Stimulated activated memory B cell treated with anti-CD40 and anti-IgM and Interleukin-4, amounts not matched to agents 10 μg/mL and 1 μg/mL and 100 μg/mL, for 72 hours (primary cell): ENCODE measurements at regions not wholly inside any gene's neighbourhood (a gene's known extent, or its start where the extent isn't known, plus 50 kb on each side); places are given as distances from the start of the nearest gene placed in this dataset.
"Not testable (repeated sequence)": the region's sequence is repeated elsewhere in the genome, so short reads cannot be mapped to it uniquely, and the experiment has no call there.

Experiments
- ATAC-seq: fragments of 150-1000 bp; cut with Tn5 transposase; 2 replicates; pipeline ENCODE4 v1.10.0; 2021
- H3K27ac Mint-ChIP-seq: one replicate; pipeline ENCODE4 v1.8.0; 2022; ENCODE audit warnings: mild to moderate bottlenecking, mixed read lengths
- H3K27me3 Mint-ChIP-seq: one replicate; pipeline ENCODE4 v1.8.0; 2022; ENCODE audit warnings: mixed read lengths
- H3K36me3 Mint-ChIP-seq: one replicate; pipeline ENCODE4 v1.8.0; 2022; ENCODE audit warnings: mixed read lengths
- H3K4me1 Mint-ChIP-seq: one replicate; pipeline ENCODE4 v1.8.0; 2022; ENCODE audit warnings: mixed read lengths
- H3K4me3 Mint-ChIP-seq: one replicate; pipeline ENCODE4 v1.8.0; 2022; ENCODE audit warnings: mild to moderate bottlenecking, moderate library complexity, mixed read lengths
- H3K9me3 Mint-ChIP-seq: one replicate; pipeline ENCODE4 v1.8.0; 2022; ENCODE audit warnings: mixed read lengths

- no peak overlapping the region for H3K4me3 Mint-ChIP-seq
- no peaks in the 10 kb centered on the region for H3K36me3 Mint-ChIP-seq
- no peaks in the 10 kb centered on the region for H3K4me1 Mint-ChIP-seq
- H3K9me3 Mint-ChIP-seq: peaks cover 3% of the 10 kb centered on the region
- H3K27me3 Mint-ChIP-seq: no peaks in the 10 kb centered on the region
- peak; percentile 48 for ATAC-seq
- H3K27ac Mint-ChIP-seq: no peak overlapping the region
Measured at GRCh38 chr3:21995079-21995607, 244.1 kb upstream of the ZNF385D start.

DNA sequence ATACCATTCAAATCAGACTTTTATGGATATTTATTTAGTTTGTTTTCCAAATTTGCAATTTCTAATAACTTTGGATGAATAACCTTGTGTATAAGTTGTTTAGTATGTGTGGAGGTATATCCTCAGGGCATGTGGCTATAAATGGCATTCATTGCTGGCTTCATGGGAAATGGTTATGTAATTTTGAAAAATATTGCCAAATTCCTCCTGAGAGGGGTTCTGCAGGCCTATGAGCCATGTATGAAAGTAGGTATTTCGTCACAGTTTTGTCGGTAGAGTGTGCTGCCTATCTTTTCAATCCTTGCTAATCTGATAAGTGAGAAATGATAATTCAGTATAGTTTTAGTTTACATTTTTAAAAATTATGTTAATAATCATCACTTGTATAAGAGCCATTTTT, 256.4 kb upstream of the ZNF385D start:
- no peak for ATAC-seq
- Mint-ChIP-seq H3K36me3 (no peaks in the 10 kb centered on the region), H3K27ac (no peak overlapping the region), H3K9me3 (peaks cover 5% of the 10 kb centered on the region), H3K4me1 (no peaks in the 10 kb centered on the region), H3K27me3 (no peaks in the 10 kb centered on the region), H3K4me3 (no peak overlapping the region)

DNA sequence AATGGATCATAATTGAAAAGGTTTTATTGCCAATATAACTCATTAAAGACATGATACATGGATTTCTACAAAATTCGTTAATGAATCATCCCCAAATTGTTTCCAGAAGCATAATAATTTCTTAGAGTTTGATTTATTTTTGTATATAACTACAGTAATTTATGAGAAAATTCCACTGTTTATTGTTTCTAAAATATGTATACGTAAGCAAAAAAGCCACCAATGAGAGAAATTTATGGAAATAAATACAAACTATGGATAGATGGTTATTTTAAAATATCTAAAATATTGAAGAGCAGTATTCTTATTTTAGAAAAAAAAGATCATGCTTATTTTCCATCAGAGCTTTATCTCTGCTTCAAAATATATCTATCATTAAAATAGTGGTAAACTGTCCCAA, 260.0 kb upstream of the ZNF385D start:
- Mint-ChIP-seq H3K4me1 (no peaks in the 10 kb centered on the region), H3K36me3 (no peaks in the 10 kb centered on the region), H3K4me3 (no peak overlapping the region), H3K9me3 (peaks cover 5% of the 10 kb centered on the region), H3K27ac (no peak overlapping the region), H3K27me3 (no peaks in the 10 kb centered on the region)
- ATAC-seq: no peak

DNA sequence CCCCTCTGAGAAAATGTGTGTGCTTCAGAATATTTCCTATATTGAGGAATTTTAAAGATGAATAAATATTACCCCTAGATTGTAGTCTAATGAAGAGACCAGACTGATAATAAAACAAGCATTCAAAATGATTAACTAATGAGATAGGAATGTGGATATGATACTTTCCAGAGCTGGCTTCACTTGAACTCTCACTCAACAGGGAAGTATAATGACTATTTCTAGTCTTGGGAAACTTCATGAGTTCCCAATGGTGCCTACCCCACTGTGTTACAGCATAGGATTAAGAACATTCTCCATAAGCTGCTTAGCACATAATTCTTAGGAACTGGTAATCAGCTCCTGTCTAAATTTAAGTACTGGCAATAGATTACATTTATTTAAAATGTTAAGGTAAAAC, 261.5 kb upstream of the ZNF385D start:
- Mint-ChIP-seq H3K4me1 (no peaks in the 10 kb centered on the region), H3K9me3 (peaks cover 5% of the 10 kb centered on the region), H3K4me3 (no peak overlapping the region), H3K27me3 (no peaks in the 10 kb centered on the region), H3K36me3 (no peaks in the 10 kb centered on the region), H3K27ac (no peak overlapping the region)
- no peak for ATAC-seq

DNA sequence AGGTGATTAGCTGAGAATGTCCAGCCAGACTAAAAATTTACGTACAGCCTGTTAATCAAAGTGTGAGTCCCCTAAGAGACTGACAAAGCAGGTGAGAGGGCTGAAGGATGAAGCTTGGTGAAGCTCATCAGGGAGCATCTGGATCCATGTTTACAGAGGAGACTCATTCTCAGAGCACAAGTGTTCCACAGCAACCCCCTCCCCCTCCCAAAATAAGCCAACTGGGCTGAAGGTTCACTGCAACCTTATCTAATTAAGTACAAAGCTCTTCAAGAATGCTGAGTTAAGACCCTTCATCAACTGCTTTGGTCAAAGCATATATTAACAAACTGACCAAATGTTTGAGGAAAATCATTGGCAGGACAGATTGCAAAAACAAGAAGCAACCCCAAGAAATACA, 262.6 kb upstream of the ZNF385D start:
- H3K27ac Mint-ChIP-seq: no peak overlapping the region
- no peak for ATAC-seq
- no peak overlapping the region for H3K4me3 Mint-ChIP-seq
- H3K36me3 Mint-ChIP-seq: no peaks in the 10 kb centered on the region
- no peaks in the 10 kb centered on the region for H3K4me1 Mint-ChIP-seq
- H3K27me3 Mint-ChIP-seq: no peaks in the 10 kb centered on the region
- H3K9me3 Mint-ChIP-seq: peaks cover 2% of the 10 kb centered on the region

- Mint-ChIP-seq H3K4me3 (no peak overlapping the region), H3K36me3 (no peaks in the 10 kb centered on the region), H3K9me3 (peaks cover 4% of the 10 kb centered on the region), H3K4me1 (no peaks in the 10 kb centered on the region), H3K27ac (no peak overlapping the region), H3K27me3 (no peaks in the 10 kb centered on the region)
- peak; percentile 45 for ATAC-seq
Measured at GRCh38 chr3:22016197-22016596, 265.2 kb upstream of the ZNF385D start.

DNA sequence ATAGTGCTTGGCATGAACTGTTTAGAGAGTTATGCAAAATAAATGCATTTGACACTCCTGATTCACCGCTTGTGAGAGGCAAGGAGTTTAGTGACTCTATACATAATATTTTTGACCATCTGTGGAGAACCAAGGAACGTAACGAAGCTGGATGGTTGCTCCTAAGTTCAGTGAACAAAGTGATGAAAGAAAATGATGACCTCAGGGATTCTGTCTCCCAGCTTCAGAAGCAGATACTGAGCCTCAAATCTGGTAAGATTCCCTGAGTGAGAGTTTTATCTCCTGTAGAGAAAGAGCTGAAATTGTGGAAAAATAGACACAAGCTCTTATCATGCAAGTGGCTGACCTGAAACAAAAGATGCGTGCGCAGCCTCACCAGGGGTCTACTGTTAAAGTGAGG, 273.6 kb upstream of the ZNF385D start:
- not testable (repeated sequence) for H3K36me3 Mint-ChIP-seq, H3K4me3 Mint-ChIP-seq, H3K27me3 Mint-ChIP-seq, H3K4me1 Mint-ChIP-seq, ATAC-seq, H3K27ac Mint-ChIP-seq, H3K9me3 Mint-ChIP-seq

GRCh38 chr3:22029480-22029879, 278.5 kb upstream of the ZNF385D start:
- Mint-ChIP-seq H3K9me3 (peaks cover 3% of the 10 kb centered on the region), H3K4me1 (no peaks in the 10 kb centered on the region), H3K27me3 (no peaks in the 10 kb centered on the region), H3K4me3 (no peak overlapping the region), H3K27ac (no peak overlapping the region), H3K36me3 (no peaks in the 10 kb centered on the region)
- no peak for ATAC-seq

DNA sequence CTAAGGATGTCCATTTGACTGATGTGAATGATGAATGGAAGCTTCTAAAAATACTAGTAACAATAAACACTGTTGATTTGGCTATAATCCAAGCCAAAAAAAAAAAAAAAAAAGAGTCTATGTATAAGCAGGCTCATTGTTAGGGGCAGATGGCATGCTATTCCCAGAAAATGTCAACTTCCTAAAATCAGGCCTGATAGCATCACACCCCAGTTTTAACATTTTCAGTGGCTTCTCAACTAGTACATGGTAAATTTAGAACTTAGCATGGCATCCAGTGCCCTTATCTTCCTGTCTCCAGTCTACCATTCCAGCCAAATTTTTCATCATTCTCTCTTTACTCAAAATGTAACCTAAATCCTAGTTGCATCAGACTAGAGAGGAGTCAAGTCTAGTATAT, 288.2 kb upstream of the ZNF385D start:
- no peaks in the 10 kb centered on the region for H3K36me3 Mint-ChIP-seq
- H3K9me3 Mint-ChIP-seq: peaks cover 2% of the 10 kb centered on the region
- no peaks in the 10 kb centered on the region for H3K27me3 Mint-ChIP-seq
- H3K27ac Mint-ChIP-seq: no peak overlapping the region
- no peak for ATAC-seq
- no peaks in the 10 kb centered on the region for H3K4me1 Mint-ChIP-seq
- no peak overlapping the region for H3K4me3 Mint-ChIP-seq

DNA sequence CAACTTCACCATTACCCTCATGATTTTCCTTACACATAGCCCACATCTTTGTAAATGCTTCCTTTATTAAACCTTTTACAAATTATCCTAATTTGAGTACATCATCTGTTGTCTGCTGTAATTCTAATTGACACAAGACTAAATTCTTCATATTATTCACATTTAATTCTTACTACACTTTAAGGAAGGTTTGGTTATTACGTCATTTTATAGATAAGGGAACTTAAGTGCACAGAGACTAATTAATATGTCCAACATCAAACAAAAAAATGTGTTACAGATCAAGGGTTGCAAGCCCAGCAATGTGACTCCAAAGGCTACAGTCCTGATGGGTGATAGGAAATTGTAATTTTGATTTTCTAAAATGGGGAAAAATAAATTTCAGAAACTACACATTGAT, 289.1 kb upstream of the ZNF385D start:
- ATAC-seq: no peak
- Mint-ChIP-seq H3K4me3 (no peak overlapping the region), H3K9me3 (peaks cover 2% of the 10 kb centered on the region), H3K27ac (no peak overlapping the region), H3K4me1 (no peaks in the 10 kb centered on the region), H3K27me3 (no peaks in the 10 kb centered on the region), H3K36me3 (no peaks in the 10 kb centered on the region)

DNA sequence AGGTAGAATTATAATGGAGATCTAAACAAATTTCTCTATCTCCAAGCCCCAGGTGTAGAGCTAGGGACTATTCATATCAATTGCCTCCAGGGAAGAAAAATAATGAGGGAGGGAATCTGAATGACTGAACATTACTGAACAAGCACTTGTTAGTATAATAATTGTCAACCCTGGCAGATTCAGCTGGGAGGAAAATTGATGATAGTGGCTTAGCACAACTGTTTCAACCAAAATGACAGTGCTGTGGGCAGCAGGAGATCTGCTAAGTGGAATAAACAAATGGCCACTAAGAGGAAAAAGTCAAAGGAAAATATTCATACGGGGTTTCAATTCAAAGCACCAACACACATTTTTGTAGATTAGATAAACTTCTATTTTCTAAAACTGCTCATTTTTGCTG, 294.9 kb upstream of the ZNF385D start:
- Mint-ChIP-seq H3K36me3 (no peaks in the 10 kb centered on the region), H3K4me3 (no peak overlapping the region), H3K4me1 (no peaks in the 10 kb centered on the region), H3K27ac (no peak overlapping the region), H3K27me3 (no peaks in the 10 kb centered on the region), H3K9me3 (peaks cover 2% of the 10 kb centered on the region)
- no peak for ATAC-seq

DNA sequence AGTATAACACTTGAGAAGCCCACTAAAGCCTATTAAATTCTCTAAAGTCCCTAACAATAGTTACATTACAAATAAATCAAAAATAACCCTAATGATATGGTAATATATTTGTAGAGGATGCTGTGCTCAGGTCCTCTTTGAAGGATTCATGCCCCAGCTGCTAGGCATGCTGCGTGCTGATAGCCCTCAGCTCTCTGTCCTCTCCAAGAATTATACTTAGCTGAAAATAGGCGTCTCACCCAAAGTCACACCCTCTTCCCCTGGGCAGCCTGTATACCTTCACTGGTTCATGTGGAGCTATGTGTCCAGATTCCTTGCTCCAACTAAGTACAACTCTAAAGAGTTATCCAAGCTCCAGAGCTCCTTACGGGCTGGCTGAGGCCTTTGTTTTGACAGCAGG, 312.5 kb upstream of the ZNF385D start:
- Mint-ChIP-seq H3K36me3 (no peaks in the 10 kb centered on the region), H3K27ac (no peak overlapping the region), H3K4me3 (no peak overlapping the region), H3K4me1 (no peaks in the 10 kb centered on the region), H3K27me3 (no peaks in the 10 kb centered on the region), H3K9me3 (peaks cover 3% of the 10 kb centered on the region)
- no peak for ATAC-seq

DNA sequence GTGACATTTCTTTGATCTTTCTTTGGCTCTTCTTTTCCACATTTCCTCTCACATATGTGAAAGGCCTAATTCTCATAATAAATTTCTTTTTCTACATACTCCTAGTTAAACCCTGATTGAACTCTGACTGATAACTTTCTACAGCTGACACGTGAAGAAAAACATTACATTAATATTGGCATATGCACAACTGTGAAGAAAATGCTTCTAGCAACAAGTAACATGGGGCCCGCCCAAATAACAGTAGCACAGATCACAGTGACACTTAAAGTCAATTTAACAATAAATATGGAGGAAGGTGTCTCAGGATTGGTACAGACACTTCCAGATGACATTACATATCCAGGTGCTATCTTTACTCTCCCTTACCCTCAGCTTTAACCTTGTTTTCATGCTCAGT, 317.6 kb upstream of the ZNF385D start:
- Mint-ChIP-seq H3K27ac (no peak overlapping the region), H3K27me3 (no peaks in the 10 kb centered on the region), H3K9me3 (peaks cover 6% of the 10 kb centered on the region), H3K36me3 (no peaks in the 10 kb centered on the region), H3K4me3 (no peak overlapping the region), H3K4me1 (no peaks in the 10 kb centered on the region)
- no peak for ATAC-seq

DNA sequence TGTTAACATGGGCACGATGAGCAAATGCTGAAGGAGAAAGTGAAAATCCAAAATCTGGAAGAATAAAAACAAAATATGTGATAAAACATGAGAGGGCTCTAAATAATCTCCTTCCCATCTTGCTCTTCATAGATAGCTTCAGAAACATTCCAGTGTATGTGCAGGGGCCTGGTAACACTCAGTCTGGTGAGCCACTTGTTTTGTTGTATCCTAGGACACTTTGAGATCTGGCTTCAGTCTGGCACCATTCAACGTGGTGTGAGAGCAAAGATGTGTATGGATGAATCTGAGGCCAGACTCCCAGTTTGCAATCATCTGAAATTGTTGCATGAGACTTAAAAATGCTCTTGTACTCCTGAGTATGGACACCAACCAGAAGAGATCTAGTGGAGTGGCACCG, 337.2 kb upstream of the ZNF385D start:
- H3K27ac Mint-ChIP-seq: no peak overlapping the region
- no peak overlapping the region for H3K4me3 Mint-ChIP-seq

DNA sequence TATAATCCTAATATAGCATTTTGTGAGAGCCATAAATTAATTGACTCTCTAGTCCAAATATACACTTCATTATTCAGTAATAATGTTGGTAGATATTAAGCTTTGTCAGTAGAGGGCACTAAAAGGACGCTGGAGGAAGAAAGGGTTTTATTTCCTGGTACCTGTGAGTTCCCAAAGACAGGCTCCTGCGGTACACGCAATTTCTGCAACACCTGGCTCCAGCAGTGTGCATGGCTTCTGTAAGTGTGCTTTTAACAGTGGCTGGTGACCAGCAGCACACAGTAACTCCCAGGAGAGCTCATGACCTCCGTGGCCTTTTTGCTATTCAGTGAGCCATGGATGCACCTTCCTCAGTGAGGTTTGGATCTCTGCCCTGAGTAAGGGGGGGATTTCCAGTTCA, 338.3 kb upstream of the ZNF385D start:
- Mint-ChIP-seq H3K36me3 (no peaks in the 10 kb centered on the region), H3K4me3 (no peak overlapping the region), H3K4me1 (no peaks in the 10 kb centered on the region), H3K9me3 (no peaks in the 10 kb centered on the region), H3K27ac (no peak overlapping the region), H3K27me3 (no peaks in the 10 kb centered on the region)
- peak; percentile 86 for ATAC-seq

More for the DNA sequence above, 337.2 kb upstream of the ZNF385D start:
- no peaks in the 10 kb centered on the region for H3K4me1 Mint-ChIP-seq
- H3K9me3 Mint-ChIP-seq: peaks cover 1% of the 10 kb centered on the region
- H3K36me3 Mint-ChIP-seq: no peaks in the 10 kb centered on the region
- no peak for ATAC-seq
- no peaks in the 10 kb centered on the region for H3K27me3 Mint-ChIP-seq

DNA sequence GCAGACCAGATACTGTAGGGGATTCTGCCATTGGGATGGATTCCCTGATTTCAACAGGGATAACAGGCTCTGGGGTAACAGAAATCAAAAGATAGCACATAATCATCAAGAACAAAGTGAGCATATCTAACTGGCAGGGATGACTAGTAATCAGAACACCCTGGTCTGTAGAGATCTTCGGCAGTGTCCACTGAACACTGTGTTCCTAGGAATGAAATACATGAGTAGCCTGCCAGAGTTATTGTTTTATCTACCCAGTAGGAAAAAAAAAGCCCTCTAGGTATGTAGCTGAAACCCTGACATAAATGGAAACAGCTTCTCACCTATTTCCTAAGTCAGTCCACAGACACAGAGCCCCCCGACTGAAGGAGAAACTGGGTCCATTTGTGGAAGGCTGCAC, 340.3 kb upstream of the ZNF385D start:
- no peaks in the 10 kb centered on the region for H3K9me3 Mint-ChIP-seq
- H3K27ac Mint-ChIP-seq: no peak overlapping the region
- H3K27me3 Mint-ChIP-seq: no peaks in the 10 kb centered on the region
- H3K4me3 Mint-ChIP-seq: no peak overlapping the region
- no peak for ATAC-seq
- H3K36me3 Mint-ChIP-seq: no peaks in the 10 kb centered on the region
- H3K4me1 Mint-ChIP-seq: no peaks in the 10 kb centered on the region

GRCh38 chr3:22098021-22098420, 347.0 kb upstream of the ZNF385D start:
- Mint-ChIP-seq H3K27me3 (no peaks in the 10 kb centered on the region), H3K27ac (no peak overlapping the region), H3K36me3 (no peaks in the 10 kb centered on the region), H3K4me1 (no peaks in the 10 kb centered on the region), H3K4me3 (no peak overlapping the region), H3K9me3 (no peaks in the 10 kb centered on the region)
- no peak for ATAC-seq
